ENCODE measurements at regions not wholly inside any gene's neighbourhood (a gene's known extent, or its start where the extent isn't known, plus 50 kb on each side); places are given as distances from the start of the nearest gene placed in this dataset.

- TF ChIP-seq CTCF (IDR thresholded peaks at IDR 0.05; ENCODE audit: poor library complexity) (no peak), EZH2 (IDR thresholded peaks at IDR 0.05; ENCODE audit: borderline replicate concordance) (no peak), EZH2phosphoT487 (IDR thresholded peaks at IDR 0.05; ENCODE audit: low read depth, severe bottlenecking, unreplicated experiment) (no peak)
Observed at GRCh38 chr9:89750117-89750791, 145.4 kb downstream of the GADD45G start.

Data from hepatocyte (in vitro differentiated cells).